ENCODE measurements at regions not wholly inside any gene's neighbourhood (a gene's known extent, or its start where the extent isn't known, plus 50 kb on each side); places are given as distances from the start of the nearest gene placed in this dataset.

DNA sequence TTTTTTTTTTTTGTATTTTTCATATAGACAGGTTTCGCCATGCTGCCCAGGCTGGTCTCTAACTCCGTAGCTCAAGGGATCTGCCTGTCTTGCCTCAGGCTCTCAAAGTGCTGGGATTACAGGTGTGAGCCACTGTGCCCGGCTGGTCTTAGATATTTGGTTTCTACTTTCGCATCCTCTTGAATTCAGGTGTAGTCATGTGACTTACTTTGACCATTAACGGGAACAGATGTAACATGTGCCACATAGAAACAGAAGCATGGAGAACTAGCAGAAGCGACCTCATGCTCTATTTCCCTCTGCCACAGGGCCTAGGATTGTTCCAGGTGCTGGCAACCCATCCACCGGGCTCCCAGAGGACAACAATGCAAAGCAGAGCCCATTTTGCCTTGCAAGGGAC lies 166.6 kb downstream of the CYLD start:
- DNase-seq (ENCODE audit: low read depth) = no peak
- TF ChIP-seq, protein P1, sequence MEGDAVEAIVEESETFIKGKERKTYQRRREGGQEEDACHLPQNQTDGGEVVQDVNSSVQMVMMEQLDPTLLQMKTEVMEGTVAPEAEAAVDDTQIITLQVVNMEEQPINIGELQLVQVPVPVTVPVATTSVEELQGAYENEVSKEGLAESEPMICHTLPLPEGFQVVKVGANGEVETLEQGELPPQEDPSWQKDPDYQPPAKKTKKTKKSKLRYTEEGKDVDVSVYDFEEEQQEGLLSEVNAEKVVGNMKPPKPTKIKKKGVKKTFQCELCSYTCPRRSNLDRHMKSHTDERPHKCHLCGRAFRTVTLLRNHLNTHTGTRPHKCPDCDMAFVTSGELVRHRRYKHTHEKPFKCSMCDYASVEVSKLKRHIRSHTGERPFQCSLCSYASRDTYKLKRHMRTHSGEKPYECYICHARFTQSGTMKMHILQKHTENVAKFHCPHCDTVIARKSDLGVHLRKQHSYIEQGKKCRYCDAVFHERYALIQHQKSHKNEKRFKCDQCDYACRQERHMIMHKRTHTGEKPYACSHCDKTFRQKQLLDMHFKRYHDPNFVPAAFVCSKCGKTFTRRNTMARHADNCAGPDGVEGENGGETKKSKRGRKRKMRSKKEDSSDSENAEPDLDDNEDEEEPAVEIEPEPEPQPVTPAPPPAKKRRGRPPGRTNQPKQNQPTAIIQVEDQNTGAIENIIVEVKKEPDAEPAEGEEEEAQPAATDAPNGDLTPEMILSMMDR (conservative IDR thresholded peaks at IDR 0.05; ENCODE audit: low read depth, low read length) = no peak
- no peak overlapping the region for H3K4me3 ChIP-seq (ENCODE audit: low read depth, low read length)

DNA sequence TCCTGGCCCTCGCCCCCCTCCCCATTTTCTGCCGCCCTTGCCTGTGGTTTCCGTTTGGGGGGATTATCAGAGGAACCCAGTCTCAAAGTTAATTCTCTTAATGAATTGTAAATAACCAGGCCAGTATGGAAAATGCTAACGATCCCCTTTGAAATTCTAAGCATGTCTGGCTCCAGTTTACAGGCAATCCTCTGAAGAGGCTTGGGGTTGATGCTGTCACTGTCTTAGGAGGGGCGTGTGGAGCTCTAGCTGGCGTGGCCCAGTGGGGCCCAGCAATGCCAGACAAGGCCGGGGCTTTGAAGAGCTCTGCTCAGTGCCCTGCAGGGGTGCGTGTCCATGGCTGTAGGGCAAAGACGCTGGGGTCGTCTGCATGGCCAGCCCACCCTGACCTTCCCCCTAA lies 164.6 kb downstream of the CYLD start:
- no peak overlapping the region for H3K4me3 ChIP-seq (ENCODE audit: low read depth, low read length)
- no peak for DNase-seq (ENCODE audit: low read depth)
- TF ChIP-seq, protein P1 (conservative IDR thresholded peaks at IDR 0.05; ENCODE audit: low read depth, low read length) = no peak

DNA sequence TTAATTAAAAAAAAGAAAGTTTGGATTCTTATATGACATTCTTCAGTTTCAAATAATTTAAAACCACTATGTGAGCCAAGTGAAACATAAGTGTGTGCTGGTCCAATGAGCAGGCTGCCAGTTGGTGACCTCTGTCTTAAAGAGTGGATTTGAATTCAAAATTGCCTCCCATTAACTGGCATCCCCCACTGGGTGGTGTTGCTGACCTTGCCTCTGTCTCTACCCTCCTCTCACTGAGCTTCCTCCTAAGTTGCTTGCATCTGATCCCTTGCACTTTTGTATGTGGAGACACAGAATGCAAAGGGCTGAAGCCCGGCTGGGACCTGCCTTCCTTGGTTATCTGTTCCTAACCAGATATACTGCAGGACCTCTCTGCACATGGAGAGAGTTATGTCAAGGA lies 160.6 kb downstream of the CYLD start:
- H3K4me3 ChIP-seq (ENCODE audit: low read depth, low read length) = no peak overlapping the region
- TF ChIP-seq, protein P1 (conservative IDR thresholded peaks at IDR 0.05; ENCODE audit: low read depth, low read length) = peak; percentile 45
- no peak for DNase-seq (ENCODE audit: low read depth)

- TF ChIP-seq, protein P1 (conservative IDR thresholded peaks at IDR 0.05; ENCODE audit: low read depth, low read length) = no peak
- no peak for DNase-seq (ENCODE audit: low read depth)
- no peak overlapping the region for H3K4me3 ChIP-seq (ENCODE audit: low read depth, low read length)
Measured at GRCh38 chr16:50901062-50901461, 159.2 kb downstream of the CYLD start.

GRCh38 chr16:50900391-50900942 lies 158.6 kb downstream of the CYLD start:
- DNase-seq (ENCODE audit: low read depth) = no peak
- H3K4me3 ChIP-seq (ENCODE audit: low read depth, low read length) = no peak overlapping the region
- TF ChIP-seq, protein P1 (conservative IDR thresholded peaks at IDR 0.05; ENCODE audit: low read depth, low read length) = no peak

DNA sequence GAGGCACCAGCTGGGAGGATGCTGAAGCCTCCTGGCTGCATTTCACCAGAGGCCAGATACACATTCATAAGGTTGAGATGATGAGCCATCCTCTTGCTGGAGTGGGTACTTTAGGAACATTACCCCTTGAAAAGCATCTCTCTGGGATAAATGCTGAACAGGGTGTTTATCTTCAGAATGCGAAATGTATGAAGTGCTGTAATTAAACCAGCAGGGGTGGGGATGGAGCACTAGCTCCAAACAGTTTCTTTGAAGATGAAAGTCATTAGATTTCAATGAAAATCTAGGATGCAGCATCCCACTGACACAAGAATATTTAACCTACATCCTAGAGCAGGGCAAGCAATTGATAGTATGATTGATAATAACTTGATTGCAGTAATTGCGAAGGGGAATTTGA lies 158.1 kb downstream of the CYLD start:
- no peak overlapping the region for H3K4me3 ChIP-seq (ENCODE audit: low read depth, low read length)
- DNase-seq (ENCODE audit: low read depth) = no peak
- TF ChIP-seq, protein P1 (conservative IDR thresholded peaks at IDR 0.05; ENCODE audit: low read depth, low read length) = no peak

GRCh38 chr16:50889746-50890145 lies 147.9 kb downstream of the CYLD start:
- no peak overlapping the region for H3K4me3 ChIP-seq (ENCODE audit: low read depth, low read length)
- no peak for DNase-seq (ENCODE audit: low read depth)
- TF ChIP-seq, protein P1 (conservative IDR thresholded peaks at IDR 0.05; ENCODE audit: low read depth, low read length) = no peak

Measured in epithelial cell of proximal tubule (primary cell).